GM19035 (cell line): ENCODE measurements at regions not wholly inside any gene's neighbourhood (a gene's known extent, or its start where the extent isn't known, plus 50 kb on each side); places are given as distances from the start of the nearest gene placed in this dataset.

Experiments
- ATAC-seq: cut with Tn5 transposase; IDR thresholded peaks from one replicate; pipeline ENCODE4 v1.9.1; 2021; ENCODE audit not compliant: unreplicated experiment

DNA sequence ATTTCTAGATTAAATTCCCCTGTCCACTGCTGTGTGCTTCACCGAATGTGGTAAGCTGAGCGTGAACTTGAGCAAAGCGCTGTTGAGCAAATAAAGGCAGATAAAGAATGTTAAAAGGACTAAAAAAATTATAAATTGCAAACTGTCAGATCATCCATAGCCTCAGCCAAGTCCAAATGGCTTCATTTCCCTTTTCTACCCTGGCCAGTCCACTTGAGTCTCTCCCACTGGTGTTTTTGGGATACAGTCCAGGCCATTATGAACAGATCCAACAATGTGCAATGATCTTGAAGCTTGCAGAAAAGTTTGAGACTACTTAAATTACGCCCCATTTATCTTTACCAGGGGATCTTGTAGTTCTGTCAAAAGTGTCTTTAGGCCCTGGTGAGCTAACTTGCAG lies 254.6 kb upstream of the PIK3C3 start:
- no peak for ATAC-seq

DNA sequence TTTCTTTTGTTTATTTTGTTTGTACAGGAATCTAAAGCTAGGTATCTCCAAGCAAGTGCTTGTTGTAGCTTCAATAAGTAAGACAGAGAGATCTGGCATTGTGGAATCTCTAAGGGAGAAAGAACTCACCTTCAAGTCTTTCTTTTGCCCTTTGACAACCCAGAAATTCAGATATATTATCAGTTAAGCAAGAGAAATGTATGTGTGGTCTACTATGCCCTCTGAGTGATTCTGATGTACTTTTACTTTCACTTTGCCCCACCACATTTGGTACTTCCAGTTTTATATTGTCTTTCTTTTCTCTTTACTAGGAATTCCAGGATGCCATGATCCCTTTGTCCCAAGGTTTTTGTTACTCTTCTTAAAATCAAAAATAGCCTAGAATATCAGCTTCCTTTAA lies 259.6 kb upstream of the PIK3C3 start:
- ATAC-seq: peak; percentile 56

DNA sequence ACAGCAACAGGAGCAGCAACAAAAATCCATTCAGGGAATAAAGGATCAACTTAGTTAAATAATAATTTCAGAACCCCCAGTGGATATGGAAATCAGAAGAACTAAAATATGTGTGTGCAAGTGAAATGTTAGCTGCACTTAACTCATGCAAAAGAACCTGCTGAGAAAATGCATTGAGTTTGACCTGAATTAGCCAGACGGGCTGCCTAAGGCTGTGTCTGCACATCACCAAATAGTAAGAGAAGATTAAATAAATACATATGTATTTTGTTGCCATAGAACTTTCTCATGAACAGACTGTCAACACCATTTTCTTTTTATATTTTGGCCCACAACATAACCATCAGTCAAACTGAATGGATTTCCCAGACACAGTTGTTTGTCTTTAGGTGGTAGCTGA lies 262.0 kb upstream of the PIK3C3 start:
- no peak for ATAC-seq

DNA sequence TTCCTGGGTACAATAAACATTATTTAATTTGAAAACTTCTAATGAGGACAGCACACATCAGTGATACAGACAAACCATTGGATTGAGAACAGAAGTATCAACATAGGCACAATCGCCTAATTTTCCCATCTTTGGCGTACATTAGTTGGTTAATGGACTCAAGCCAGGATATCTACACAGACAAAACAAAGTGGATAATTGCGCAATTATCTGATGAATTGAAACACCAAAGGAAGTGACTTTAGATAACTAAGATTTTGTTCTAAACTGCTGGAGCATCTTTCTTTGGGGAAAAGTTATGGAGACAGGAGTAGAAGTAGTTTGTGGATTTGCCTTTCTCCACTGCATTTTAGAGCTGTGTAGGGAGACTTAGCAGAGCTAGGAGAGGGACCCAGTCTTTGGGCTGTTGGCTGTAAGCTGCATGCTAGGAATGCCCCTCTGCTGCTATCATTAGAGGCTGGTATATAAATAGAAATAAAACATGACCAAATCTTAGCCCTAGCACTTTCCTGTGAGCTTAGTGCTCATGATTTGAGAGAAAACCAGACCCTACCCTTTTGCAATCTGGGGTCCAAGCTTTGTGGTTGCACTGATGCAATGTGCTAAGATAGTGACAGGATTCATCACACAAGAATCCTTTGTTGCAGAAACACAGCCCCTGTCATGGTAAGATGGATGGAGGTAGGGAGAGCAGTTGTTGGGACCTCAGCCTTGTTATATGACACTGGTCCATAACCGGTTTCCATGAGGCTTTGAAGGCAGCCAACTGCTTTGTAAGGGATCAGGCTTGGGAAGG lies 264.5 kb upstream of the PIK3C3 start:
- no peak for ATAC-seq

DNA sequence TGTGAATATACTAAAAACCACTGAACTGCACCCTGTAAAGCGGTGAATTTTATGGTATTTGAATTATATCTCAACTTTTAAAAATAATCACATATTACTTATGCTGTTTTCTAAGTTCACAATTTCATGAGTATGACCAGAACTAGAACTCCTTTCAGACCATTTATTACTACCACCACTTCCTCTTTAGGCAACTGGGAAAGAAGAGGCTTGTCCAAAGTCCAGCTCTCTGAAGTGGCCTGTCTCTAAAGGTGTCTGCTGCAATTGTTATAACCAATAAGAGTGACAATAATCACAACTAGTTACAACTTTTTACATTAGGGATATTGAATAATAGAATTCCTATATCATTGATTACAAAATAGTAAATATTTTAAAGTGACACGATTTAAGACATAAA lies 267.9 kb upstream of the PIK3C3 start:
- ATAC-seq: no peak

DNA sequence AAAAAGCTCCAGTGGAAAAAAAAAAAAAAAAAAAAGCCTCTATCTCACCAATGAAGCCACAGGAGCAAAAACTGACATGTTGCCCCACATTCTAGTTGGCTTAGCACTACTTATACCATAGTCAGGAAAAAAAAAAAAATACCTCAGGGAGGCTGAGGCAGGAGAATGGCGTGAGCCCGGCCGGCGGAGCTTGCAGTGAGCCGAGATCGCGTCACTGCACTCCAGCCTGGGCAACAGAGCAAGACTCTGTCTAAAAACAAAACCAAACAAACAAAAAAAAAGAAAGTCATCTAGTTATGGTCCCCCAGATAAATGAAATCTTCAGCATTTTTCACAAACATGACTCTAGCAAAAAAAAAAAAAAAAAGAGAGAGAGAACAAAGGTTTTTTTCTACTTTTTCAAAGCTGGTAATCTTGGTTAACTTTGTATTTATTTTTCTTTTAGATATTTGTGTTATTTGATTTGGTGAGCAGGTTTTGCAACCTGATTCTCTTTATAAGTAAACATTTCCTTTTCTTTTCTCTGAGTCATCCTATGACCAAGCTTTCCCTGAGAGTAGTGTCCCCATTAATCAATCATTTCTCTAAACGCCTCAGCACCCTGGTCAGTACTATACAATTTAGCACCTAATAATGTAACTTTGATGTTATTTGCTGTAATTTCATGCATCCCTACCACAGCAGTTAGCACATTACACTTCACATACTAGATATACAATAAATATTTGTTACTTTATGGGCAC lies 273.7 kb upstream of the PIK3C3 start:
- no peak for ATAC-seq

DNA sequence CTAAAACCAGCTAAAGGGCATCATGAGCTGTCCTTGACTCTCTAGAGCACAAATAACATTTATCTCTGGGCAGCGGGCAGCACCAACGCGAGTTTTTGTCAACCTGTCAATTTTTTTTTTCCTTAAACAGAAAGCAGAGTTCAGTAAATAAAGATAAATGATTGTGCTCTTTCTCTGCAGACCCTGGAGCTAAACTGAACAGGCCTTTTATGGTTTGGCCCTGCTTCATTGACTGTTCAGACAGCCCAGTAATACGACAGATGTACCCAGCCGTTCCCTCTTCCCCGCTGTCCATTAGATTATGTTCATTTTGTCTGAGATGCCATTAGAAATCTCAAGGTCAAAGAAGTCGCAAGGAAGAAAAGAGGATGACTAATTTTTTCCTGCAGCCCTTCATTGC lies 280.5 kb upstream of the PIK3C3 start:
- ATAC-seq: no peak

DNA sequence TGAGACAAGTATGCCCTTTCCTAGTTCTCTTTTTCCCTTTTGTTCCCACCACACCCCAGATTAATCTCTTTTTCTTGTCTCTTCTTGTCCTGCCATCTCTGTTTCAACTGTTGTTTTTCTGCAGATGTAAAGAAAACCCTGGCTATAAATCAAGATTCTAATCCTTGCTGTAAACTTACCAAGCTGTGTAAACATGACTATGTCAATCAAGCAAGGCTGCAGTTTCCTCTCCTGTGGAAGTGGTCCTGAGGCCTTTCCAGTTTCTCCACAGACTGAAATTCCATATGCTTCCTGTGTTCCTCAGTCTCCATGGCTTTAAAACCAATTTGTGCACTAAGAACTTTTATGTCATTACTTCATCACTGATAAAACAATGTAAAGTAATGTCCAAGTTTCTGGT lies 288.8 kb upstream of the PIK3C3 start:
- no peak for ATAC-seq

DNA sequence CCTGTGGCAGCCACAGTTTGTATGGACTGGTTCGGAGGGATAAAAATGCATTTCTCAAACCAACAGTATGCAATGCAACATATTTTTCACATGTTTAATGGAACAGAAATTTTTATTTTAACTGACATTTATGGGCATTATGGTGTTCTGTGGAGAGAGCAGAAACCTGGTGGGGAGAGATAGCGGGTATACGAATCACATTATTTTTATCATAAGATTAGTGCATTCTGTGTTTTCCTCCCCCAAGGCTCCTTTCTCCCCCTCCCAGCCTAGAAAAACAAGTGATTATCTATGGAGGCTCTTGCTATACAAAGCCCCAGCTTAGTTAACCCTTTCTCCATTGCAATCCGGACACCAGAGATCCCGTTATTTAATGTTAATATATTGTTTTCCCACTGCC lies 289.8 kb upstream of the PIK3C3 start:
- ATAC-seq: no peak

DNA sequence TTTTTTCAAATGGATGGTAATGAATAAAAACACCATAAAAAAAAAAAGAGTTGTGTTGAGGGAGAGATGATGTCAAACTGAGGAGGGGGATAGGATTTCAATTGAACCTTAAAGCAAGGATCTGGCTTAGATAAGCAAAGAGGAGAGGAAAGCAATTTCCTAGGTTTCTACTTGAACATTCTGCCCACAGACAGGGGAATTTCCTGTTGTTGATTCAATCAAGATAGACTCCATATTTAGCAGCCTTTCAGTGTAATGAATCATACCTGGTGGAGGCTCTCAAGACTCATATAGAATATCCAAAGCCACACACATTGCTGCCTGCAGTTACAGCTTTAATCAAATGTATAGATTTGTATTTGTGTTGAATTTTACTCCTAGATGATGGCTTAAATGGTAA lies 294.4 kb upstream of the PIK3C3 start:
- ATAC-seq: no peak

DNA sequence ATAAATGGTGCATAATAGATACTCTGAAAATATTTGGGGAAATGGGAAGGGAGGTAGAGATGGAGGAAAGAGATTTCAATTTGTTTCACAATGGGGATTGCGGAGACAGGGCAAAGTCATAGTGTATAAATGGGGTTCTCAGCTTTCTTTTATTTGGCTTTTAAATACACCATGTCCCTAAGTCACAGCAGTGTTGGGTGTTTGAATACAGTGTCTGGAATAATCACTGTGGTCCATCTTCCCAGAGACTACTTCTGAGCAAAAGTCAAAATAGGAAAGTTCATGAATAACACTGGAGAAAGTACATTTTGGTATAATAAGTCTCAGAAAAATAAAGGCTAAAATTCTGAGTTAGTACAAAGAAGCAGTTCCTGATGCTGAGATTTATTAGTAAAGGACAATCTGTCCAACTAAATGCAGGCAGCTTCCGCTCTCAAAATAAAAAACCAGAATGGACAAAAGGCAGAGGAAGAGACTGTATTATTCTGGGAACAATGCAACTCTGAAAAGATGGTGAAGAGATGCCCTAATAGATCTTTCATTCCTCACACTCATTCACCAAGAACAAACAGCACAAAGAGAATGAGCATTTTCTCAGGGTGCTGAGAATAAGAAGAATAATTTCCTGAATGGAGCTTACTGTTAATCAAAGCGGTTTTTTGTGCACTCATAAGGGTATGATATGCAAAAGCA lies 295.4 kb upstream of the PIK3C3 start:
- no peak for ATAC-seq

DNA sequence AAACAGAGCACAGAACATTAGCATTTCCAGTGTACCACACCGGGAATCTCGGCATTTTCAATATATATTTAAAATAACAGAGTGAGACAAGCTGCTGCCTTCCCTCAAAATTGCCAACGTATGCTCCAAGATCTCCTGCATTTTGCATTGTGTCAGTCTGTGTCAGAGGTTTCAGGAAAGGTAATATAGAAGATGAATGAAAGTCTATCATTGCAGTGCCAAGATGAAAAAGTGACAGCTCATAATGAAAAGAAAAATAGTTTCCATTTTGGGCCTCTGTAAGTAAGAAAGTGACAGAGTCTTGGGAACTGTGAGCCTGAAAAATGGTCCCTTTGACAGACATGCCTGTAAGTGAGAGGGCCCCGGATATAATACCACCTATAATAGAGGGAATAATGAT lies 297.8 kb upstream of the PIK3C3 start:
- ATAC-seq: no peak

DNA sequence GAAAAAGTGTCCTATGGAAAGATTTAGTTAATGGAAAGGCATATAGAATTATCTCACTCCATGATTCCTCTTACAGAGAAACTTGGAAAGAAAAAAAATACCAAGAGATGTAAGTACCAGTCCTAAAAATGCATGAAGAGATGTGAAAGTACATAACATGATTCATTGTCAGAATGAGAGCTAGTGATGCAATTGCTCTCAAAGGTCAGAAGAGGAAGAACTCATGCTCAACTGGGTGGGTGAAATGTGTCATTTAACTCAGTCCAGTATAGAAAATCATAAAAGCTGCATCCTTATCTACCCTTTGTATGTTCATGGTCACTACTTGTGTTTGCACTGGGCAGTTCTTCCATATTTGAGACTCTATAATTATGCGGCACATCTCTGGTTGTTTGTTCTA lies 300.0 kb upstream of the PIK3C3 start:
- ATAC-seq: no peak

DNA sequence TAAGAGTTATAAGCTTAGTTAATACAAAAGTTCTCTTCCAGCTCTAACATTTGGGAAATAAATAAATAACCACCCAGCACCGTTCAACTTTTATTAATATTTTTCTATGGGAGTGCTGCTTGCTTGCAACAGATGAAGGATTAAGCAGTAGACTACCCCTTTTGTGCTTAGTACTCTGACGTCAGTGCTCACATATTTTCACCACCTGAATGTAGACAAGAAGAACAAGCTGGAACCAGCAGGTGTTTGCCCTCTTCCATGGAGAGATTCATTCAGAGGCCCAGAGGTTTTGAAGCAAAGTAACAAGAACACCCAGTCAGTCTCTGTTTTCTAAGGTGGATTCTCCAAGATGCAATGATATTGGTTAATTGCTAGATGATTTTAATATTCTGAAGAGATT lies 307.1 kb upstream of the PIK3C3 start:
- no peak for ATAC-seq

DNA sequence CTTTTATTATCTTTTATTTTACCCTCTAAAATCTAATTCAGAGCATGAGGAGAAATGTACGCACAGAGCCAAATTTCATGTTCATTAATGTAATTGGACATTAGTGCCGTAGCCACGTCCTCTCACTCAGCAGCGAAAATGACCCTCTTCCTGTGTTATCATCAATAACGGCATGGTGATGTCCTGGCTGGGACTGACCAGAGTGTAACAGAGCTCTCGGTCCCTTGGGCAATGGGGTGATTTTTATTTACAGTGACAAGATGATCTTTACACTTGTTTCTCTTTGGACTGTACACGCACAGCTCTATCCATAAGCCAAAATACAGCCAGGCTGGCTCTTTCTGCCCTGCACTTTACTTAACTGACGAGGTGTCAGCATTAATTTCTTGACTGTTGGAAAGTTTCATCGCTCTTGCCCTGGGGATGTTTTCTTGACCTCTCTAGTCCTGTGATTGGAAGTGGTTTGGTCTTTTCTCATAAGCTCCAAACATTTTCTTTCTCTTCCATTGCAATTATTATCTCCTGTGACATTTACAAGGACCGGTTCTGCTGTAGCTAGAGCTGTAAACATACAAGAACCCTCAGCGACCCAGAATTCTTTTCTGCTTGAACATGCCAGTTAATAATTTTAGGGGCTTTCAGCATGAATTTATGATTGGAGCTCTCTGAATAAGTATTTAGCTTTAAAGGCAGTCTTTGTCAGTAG lies 308.0 kb upstream of the PIK3C3 start:
- ATAC-seq: no peak

DNA sequence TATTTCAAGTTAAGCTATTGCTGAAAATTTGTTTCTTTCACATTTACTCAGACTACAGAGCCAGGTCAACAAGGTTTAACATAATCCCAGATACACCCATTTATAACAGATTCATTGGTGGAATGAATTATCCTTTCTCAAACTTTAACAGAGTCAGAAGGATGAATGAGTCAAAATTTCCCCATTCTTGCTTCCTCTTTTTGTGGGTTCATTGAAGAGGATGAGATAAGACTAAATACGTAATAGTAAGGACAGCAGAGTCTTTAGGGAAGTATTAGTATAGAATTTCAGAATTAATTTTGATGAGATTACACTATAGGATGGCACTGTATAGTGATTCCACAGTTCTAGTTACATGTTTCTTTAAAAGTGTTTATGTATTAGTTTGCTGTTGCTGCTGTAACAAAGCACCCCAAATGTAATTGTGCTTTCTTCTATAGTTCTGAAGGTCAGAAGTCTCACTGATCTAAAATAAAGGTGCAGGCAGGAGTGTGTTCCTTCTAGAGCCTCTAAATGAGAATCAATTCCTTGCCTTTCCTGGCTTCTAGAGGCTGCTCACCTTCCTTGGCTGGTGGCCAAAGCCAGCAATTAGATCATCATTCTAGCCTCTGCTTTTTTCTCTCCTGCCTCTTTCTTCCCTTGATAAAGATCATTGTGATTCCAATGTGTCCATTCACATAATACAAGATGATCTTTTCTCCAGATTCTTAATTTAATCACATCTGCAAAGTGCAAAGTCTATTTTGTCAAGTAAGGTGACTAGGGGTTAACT lies 309.3 kb upstream of the PIK3C3 start:
- no peak for ATAC-seq

DNA sequence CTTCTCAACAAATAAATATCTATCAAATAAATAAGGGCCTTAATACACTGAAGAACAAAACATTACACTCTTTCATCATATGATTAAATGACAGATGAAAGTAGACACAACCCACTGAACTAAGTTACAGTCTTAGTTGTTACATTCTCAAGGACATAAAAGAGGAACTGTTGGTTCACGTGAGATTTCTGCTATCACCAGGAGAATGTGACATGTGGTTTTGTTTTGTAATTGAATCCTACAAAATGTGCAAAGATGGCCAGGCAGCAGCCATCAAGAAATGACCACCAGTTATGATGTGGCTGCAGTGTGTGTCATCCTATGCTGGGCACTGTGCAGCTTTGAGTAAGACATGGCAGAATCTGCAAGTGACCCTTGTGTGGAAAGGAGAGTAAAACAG lies 310.6 kb upstream of the PIK3C3 start:
- no peak for ATAC-seq

DNA sequence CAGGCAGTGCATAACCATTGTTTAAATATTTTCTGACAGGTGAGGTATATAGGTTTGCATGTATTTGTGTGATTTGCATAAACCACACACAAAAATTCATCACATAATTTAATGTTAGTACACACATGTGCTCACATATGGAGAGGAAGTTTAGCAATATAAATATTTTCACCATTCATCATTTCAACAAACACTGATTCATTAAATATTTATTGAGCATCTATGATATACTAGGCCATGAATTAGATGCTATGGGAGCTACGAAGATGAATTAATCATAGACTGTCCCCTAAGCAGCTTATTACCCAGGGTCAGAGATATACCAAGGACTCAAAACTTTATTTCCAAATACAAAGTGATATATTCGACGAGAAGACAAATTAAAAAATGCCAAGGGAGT lies 311.6 kb upstream of the PIK3C3 start:
- ATAC-seq: no peak

DNA sequence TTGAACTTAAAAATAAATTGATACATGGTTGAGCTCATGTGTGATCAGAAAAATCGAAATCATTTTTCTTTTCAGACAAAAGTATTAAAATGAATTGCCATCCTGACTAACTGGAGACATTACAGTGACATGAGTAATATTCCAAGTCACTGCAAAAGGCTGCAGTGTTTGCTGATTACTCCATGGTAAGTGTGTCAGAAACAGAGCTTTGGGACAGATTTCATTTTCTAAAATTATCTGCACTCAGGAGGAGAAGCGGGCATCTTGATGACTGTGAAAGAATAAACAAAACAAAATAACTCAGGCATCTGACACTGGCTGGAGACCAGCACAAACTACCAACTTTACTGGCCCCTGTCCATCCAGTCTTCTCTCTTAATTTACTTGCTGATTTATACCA lies 312.3 kb upstream of the PIK3C3 start:
- no peak for ATAC-seq

DNA sequence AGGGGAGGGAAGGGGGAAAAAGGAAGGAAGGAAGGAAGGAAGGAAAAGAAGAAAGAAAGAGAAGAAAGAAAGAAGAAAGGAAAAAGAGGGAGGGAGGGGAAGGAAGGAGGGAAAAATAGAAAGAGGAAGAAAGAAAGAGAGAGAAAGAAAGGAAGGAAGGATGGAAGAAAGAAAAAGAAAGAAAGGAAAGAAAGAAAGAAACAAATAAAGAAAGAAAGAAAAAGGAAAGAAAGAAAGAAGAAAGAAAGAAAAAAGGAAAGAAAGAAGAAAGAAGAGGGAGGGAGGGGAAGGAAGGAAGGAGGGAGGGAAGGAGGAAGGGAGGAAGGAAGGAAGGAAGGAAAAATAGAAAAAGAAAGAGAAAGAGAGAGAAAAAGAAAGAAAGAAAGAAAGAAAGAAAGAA lies 315.8 kb upstream of the PIK3C3 start:
- no peak for ATAC-seq
